ENCODE measurements at regions not wholly inside any gene's neighbourhood (a gene's known extent, or its start where the extent isn't known, plus 50 kb on each side); places are given as distances from the start of the nearest gene placed in this dataset.

DNA sequence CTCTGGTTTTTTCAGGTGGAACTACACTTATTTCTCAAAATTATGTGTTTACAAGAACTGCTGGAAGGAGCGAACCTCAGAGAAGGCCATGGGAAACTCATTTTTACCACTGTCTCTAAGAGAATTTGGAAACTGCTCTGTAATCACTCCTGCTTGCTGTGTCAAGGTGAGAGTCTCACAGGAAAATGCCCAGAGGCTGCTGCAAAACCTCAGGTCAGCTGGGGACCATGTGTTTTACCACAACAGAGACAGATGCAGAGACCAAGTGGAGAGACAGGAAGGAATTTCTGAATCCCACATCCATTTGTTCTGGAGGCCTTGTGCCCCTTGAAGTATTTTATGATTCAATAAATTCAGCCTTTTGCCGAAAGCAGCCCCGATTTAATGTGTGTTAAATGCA lies 743.8 kb upstream of the SLC10A2 start:
- TF ChIP-seq, protein P1, sequence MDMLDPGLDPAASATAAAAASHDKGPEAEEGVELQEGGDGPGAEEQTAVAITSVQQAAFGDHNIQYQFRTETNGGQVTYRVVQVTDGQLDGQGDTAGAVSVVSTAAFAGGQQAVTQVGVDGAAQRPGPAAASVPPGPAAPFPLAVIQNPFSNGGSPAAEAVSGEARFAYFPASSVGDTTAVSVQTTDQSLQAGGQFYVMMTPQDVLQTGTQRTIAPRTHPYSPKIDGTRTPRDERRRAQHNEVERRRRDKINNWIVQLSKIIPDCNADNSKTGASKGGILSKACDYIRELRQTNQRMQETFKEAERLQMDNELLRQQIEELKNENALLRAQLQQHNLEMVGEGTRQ (IDR thresholded peaks at IDR 0.05; ENCODE audit: low read depth, low read length), result no peak
- TF ChIP-seq, protein P2, sequence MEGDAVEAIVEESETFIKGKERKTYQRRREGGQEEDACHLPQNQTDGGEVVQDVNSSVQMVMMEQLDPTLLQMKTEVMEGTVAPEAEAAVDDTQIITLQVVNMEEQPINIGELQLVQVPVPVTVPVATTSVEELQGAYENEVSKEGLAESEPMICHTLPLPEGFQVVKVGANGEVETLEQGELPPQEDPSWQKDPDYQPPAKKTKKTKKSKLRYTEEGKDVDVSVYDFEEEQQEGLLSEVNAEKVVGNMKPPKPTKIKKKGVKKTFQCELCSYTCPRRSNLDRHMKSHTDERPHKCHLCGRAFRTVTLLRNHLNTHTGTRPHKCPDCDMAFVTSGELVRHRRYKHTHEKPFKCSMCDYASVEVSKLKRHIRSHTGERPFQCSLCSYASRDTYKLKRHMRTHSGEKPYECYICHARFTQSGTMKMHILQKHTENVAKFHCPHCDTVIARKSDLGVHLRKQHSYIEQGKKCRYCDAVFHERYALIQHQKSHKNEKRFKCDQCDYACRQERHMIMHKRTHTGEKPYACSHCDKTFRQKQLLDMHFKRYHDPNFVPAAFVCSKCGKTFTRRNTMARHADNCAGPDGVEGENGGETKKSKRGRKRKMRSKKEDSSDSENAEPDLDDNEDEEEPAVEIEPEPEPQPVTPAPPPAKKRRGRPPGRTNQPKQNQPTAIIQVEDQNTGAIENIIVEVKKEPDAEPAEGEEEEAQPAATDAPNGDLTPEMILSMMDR (conservative IDR thresholded peaks at IDR 0.05; ENCODE audit: low read depth, low read length), result no peak
- no peak for TF ChIP-seq MXI1 (IDR thresholded peaks at IDR 0.05; ENCODE audit: borderline replicate concordance, low read depth, low read length)
- TF ChIP-seq RAD21 (IDR thresholded peaks at IDR 0.05; ENCODE audit: low read length), result no peak
- TF ChIP-seq CEBPB (IDR thresholded peaks at IDR 0.05; ENCODE audit: low read depth, low read length), result no peak
- no peak for TF ChIP-seq CHD1 (IDR thresholded peaks at IDR 0.05; ENCODE audit: low read depth, low read length)
- no peak for TF ChIP-seq POLR2A (IDR thresholded peaks at IDR 0.05; ENCODE audit: low read depth, low read length)
- TF ChIP-seq, protein P3, sequence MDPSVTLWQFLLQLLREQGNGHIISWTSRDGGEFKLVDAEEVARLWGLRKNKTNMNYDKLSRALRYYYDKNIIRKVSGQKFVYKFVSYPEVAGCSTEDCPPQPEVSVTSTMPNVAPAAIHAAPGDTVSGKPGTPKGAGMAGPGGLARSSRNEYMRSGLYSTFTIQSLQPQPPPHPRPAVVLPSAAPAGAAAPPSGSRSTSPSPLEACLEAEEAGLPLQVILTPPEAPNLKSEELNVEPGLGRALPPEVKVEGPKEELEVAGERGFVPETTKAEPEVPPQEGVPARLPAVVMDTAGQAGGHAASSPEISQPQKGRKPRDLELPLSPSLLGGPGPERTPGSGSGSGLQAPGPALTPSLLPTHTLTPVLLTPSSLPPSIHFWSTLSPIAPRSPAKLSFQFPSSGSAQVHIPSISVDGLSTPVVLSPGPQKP (IDR thresholded peaks at IDR 0.05; ENCODE audit: borderline replicate concordance, low read depth, low read length), result no peak
- no peak for TF ChIP-seq FOS (IDR thresholded peaks at IDR 0.05; ENCODE audit: low read depth, low read length)
- no peak for TF ChIP-seq RCOR1 (IDR thresholded peaks at IDR 0.05; ENCODE audit: insufficient replicate concordance, low read length)

Data from IMR-90 (cell line).